ENCODE measurements at regions not wholly inside any gene's neighbourhood (a gene's known extent, or its start where the extent isn't known, plus 50 kb on each side); places are given as distances from the start of the nearest gene placed in this dataset.

GRCh38 chr22:47276450-47276820 is 514.0 kb downstream of the TBC1D22A start:
- TF ChIP-seq CTCF (IDR thresholded peaks at IDR 0.05), result no peak
- no peak for TF ChIP-seq POLR2A (IDR thresholded peaks at IDR 0.05)

Data from adrenal gland (tissue), 5 donors.